Neuronal stem cell (in vitro differentiated cells): ENCODE measurements at regions not wholly inside any gene's neighbourhood (a gene's known extent, or its start where the extent isn't known, plus 50 kb on each side); places are given as distances from the start of the nearest gene placed in this dataset.
A peak's percentile ranks its signal among the peaks of the same experiment; 100 is the strongest.

Experiments
- DNase-seq: peaks from one replicate; pipeline ENCODE4 v3.0.0-alpha.2; 2013; ENCODE audit warnings: low spot score
- H2AFZ ChIP-seq: one replicate; pipeline ENCODE4 v1.6.1; 2013; ENCODE audit warnings: mild to moderate bottlenecking, low read length, inconsistent platforms
- H2AK5ac ChIP-seq: 2 replicates; pipeline ENCODE4 v1.6.1; 2013; ENCODE audit warnings: low read depth, mild to moderate bottlenecking, inconsistent platforms, low read length, moderate library complexity, mixed read lengths
- H2BK120ac ChIP-seq: 2 replicates; pipeline ENCODE4 v1.6.1; 2013; ENCODE audit warnings: low read depth, mild to moderate bottlenecking, inconsistent platforms, low read length, moderate library complexity, mixed read lengths
- H2BK12ac ChIP-seq: one replicate; pipeline ENCODE4 v1.6.1; 2013; ENCODE audit warnings: low read length, inconsistent platforms
- H2BK15ac ChIP-seq: 2 replicates; pipeline ENCODE4 v1.6.1; 2013; ENCODE audit warnings: mild to moderate bottlenecking, low read length, inconsistent platforms, mixed read lengths
- H2BK5ac ChIP-seq: one replicate; pipeline ENCODE4 v1.6.1; 2013; ENCODE audit warnings: inconsistent platforms, mild to moderate bottlenecking, low read length, moderate library complexity
- H3K14ac ChIP-seq: one replicate; pipeline ENCODE4 v1.6.1; 2013; ENCODE audit warnings: low read length, inconsistent platforms
- H3K18ac ChIP-seq: 2 replicates; pipeline ENCODE4 v1.6.1; 2013; ENCODE audit warnings: low read length, inconsistent platforms
- H3K23ac ChIP-seq: 2 replicates; pipeline ENCODE4 v1.6.1; 2013; ENCODE audit warnings: low read depth, mild to moderate bottlenecking, mixed read lengths, low read length, inconsistent platforms; ENCODE audit not compliant: poor library complexity
- H3K27ac ChIP-seq: replicated peaks from 3 replicates; pipeline ENCODE4 v1.5.1; 2013; ENCODE audit warnings: low read length, inconsistent platforms
- H3K27me3 ChIP-seq, 3 experiments: 2 replicates each; pipeline ENCODE4 v1.6.1; 2013; ENCODE audit warnings: low read length in 3 of 3, mild to moderate bottlenecking in 2 of 3, inconsistent platforms in 1 of 3, low read depth in 1 of 3, mixed read lengths in 1 of 3, moderate library complexity in 1 of 3; ENCODE audit not compliant: control insufficient read depth in 3 of 3, insufficient read depth in 3 of 3
- H3K36me3 ChIP-seq, 2 donors: replicated peaks in 1 of 2; 2 replicates each; pipeline ENCODE4 v1.6.1; 2013; ENCODE audit warnings: low read length in 2 of 2; ENCODE audit not compliant: control insufficient read depth in 2 of 2, insufficient read depth in 2 of 2
- H3K4ac ChIP-seq: 2 replicates; pipeline ENCODE4 v1.6.1; 2013; ENCODE audit warnings: inconsistent platforms, mild to moderate bottlenecking, low read length, moderate library complexity
- H3K4me1 ChIP-seq, 2 donors: 1 replicate in 1 of 2; 2 replicates in 1 of 2; pipeline ENCODE4 v1.6.1; 2013; ENCODE audit warnings: low read length in 2 of 2, low read depth in 1 of 2; ENCODE audit not compliant: control insufficient read depth in 2 of 2, insufficient read depth in 1 of 2
- H3K4me2 ChIP-seq: one replicate; pipeline ENCODE4 v1.6.1; 2013; ENCODE audit warnings: mild to moderate bottlenecking, low read length, inconsistent platforms; ENCODE audit not compliant: insufficient read depth, poor library complexity, severe bottlenecking
- H3K4me3 ChIP-seq, 2 donors: 2 replicates each; pipeline ENCODE4 v1.5.1; 2013; ENCODE audit warnings: low read length in 2 of 2, mild to moderate bottlenecking in 2 of 2, inconsistent platforms in 1 of 2, moderate library complexity in 1 of 2
- H3K79me1 ChIP-seq: one replicate; pipeline ENCODE4 v1.6.1; 2013; ENCODE audit warnings: low read depth, mild to moderate bottlenecking, inconsistent platforms, low read length, moderate library complexity
- H3K9ac ChIP-seq: one replicate; pipeline ENCODE4 v1.6.1; 2013; ENCODE audit warnings: mild to moderate bottlenecking, low read depth, low read length, inconsistent platforms; ENCODE audit not compliant: poor library complexity
- H3K9me3 ChIP-seq, 2 donors: replicated peaks in 1 of 2; 2 replicates each; pipeline versions ENCODE3 to v1.6.1; 2013; ENCODE audit warnings: low read length in 2 of 2, mild to moderate bottlenecking in 2 of 2, inconsistent platforms in 1 of 2, low read depth in 1 of 2, mixed read lengths in 1 of 2, moderate library complexity in 1 of 2; ENCODE audit not compliant: control insufficient read depth in 2 of 2, insufficient read depth in 1 of 2
- H4K8ac ChIP-seq: one replicate; pipeline ENCODE4 v1.6.1; 2013; ENCODE audit warnings: low read depth, mild to moderate bottlenecking, inconsistent platforms, low read length, moderate library complexity
- H4K91ac ChIP-seq: one replicate; pipeline ENCODE4 v1.6.1; 2013; ENCODE audit warnings: low read length, low read depth, mild to moderate bottlenecking, inconsistent platforms; ENCODE audit not compliant: poor library complexity
- WGBS, 2 donors: extraction: QIAGEN DNeasy Blood & Tissue Kit; methylation state at CpG; one replicate each; pipeline ENCODE4 v1.1.7; 2013; ENCODE audit warnings: missing lambda C conversion rate in 2 of 2, mixed read lengths in 1 of 2; ENCODE audit not compliant: insufficient read length in 2 of 2, insufficient replicate concordance in 1 of 2; ENCODE audit errors: extremely low coverage in 2 of 2; 5-methylcytosine and 5-hydroxymethylcytosine counted together

- H4K91ac ChIP-seq, result no peak overlapping the region
- H3K23ac ChIP-seq, result no peak overlapping the region
- H3K9me3 ChIP-seq, result no peaks in the 10 kb centered on the region
- H2AK5ac ChIP-seq, result no peak overlapping the region
- H3K4ac ChIP-seq, result no peak overlapping the region
- H2BK5ac ChIP-seq, result no peak overlapping the region
- no CpG with 5 or more reads among the region's 2 CpGs for WGBS, 2 donors
- no peak overlapping the region for H3K9ac ChIP-seq
- no peak overlapping the region for H3K4me2 ChIP-seq
- no peak overlapping the region for H3K18ac ChIP-seq
- H2BK120ac ChIP-seq, result no peak overlapping the region
- no peak overlapping the region for H2AFZ ChIP-seq
- H3K79me1 ChIP-seq, result no peaks in the 10 kb centered on the region
- H3K27me3 ChIP-seq, result no peaks in the 10 kb centered on the region
- H2BK12ac ChIP-seq, result no peak overlapping the region
- DNase-seq, result no peak
- no peak overlapping the region for H4K8ac ChIP-seq
- no peak overlapping the region for H3K27ac ChIP-seq
- no peak overlapping the region for H3K4me3 ChIP-seq
- H3K14ac ChIP-seq, result no peak overlapping the region
- H3K36me3 ChIP-seq, result no peaks in the 10 kb centered on the region
- H2BK15ac ChIP-seq, result no peak overlapping the region
- H3K4me1 ChIP-seq, result no peaks in the 10 kb centered on the region
Observed at GRCh38 chr10:55668326-55668922, 692.6 kb downstream of the ZWINT start.

DNA sequence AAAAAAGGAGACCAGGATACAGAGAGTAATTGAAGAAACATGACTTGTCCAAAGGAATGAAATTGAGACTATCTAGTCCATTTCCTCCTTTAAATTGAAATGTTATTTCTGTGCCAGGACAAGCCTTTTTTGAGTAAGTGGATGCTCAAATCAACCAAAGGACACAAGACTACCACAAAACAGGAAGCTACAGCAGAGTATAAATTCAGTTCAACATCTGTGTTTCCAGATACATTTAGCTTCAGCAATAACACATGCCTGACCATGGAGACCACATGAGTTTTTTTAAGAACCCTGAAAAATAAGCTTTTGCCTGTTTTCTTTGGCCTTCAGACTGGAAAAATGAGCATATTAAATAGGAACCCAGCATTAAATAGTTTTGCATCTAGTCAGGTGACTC is 707.5 kb downstream of the ZWINT start:
- no peak overlapping the region for H2BK5ac ChIP-seq
- no peak overlapping the region for H3K27ac ChIP-seq
- no peaks in the 10 kb centered on the region for H3K27me3 ChIP-seq
- no peak overlapping the region for H3K9ac ChIP-seq
- no peak overlapping the region for H3K18ac ChIP-seq
- no peaks in the 10 kb centered on the region for H3K4me1 ChIP-seq
- no peak overlapping the region for H2AFZ ChIP-seq
- H2BK15ac ChIP-seq, result no peak overlapping the region
- H4K8ac ChIP-seq, result no peak overlapping the region
- H3K4ac ChIP-seq, result no peak overlapping the region
- no peak overlapping the region for H3K14ac ChIP-seq
- H3K9me3 ChIP-seq, result no peaks in the 10 kb centered on the region
- H2AK5ac ChIP-seq, result no peak overlapping the region
- H4K91ac ChIP-seq, result no peak overlapping the region
- H3K79me1 ChIP-seq, result no peaks in the 10 kb centered on the region
- H3K23ac ChIP-seq, result no peak overlapping the region
- H3K4me2 ChIP-seq, result no peak overlapping the region
- DNase-seq, result no peak
- no peak overlapping the region for H2BK120ac ChIP-seq
- H3K36me3 ChIP-seq, result no peaks in the 10 kb centered on the region
- H2BK12ac ChIP-seq, result no peak overlapping the region
- no peak overlapping the region for H3K4me3 ChIP-seq

DNA sequence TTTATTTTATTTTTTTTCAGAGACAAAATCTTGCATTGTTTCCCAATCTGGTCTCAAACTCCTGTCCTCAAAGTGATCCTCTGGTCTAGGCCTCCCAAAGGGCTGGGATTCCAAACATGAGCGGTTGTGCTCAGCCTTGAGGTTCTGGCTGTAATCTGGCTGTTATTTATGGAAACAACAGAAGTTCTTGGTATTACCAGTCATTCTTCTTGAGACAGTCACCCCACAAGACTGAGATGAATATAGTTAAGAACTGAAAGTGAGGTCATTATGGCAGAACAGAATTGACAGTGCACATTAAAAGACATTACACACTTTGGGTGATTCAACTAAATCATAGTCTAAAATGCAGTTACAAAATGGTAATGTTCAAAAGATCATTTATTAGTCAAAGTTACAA is 719.5 kb downstream of the ZWINT start:
- Histone ChIP-seq H2AFZ (no peak overlapping the region), H3K4me3 (no peak overlapping the region), H3K23ac (no peak overlapping the region), H3K27ac (no peak overlapping the region), H3K79me1 (no peaks in the 10 kb centered on the region), H2BK15ac (no peak overlapping the region), H2BK12ac (no peak overlapping the region), H3K27me3 (no peaks in the 10 kb centered on the region), H3K4ac (no peak overlapping the region), H3K4me1 (no peaks in the 10 kb centered on the region), H2BK120ac (no peak overlapping the region), H2AK5ac (no peak overlapping the region), H3K9ac (no peak overlapping the region), H3K36me3 (no peaks in the 10 kb centered on the region), H3K18ac (no peak overlapping the region), H4K8ac (no peak overlapping the region), H3K14ac (no peak overlapping the region), H2BK5ac (no peak overlapping the region), H4K91ac (no peak overlapping the region), H3K4me2 (no peak overlapping the region), H3K9me3 (no peaks in the 10 kb centered on the region)
- WGBS, 2 donors, result no CpG with 5 or more reads among the region's 1 CpG
- DNase-seq, result no peak

GRCh38 chr10:55631071-55631654 is 729.9 kb downstream of the ZWINT start:
- peak overlapping the region; percentile 90 for H3K18ac ChIP-seq
- peak overlapping the region; percentile 88 for H3K4me2 ChIP-seq
- H3K4me3 ChIP-seq, result peak overlapping the region; percentile 64 to 90
- no peak overlapping the region for H2BK120ac ChIP-seq
- H2BK5ac ChIP-seq, result no peak overlapping the region
- peak overlapping the region; percentile 79 for H3K9ac ChIP-seq
- peaks cover 2 to 7% of the 10 kb centered on the region in 2 donors for H3K4me1 ChIP-seq
- no peaks in the 10 kb centered on the region for H3K9me3 ChIP-seq
- H2AFZ ChIP-seq, result peak overlapping the region; percentile 99
- H2BK12ac ChIP-seq, result no peak overlapping the region
- H3K79me1 ChIP-seq, result no peaks in the 10 kb centered on the region
- no peak overlapping the region for H3K27ac ChIP-seq
- no peaks in the 10 kb centered on the region for H3K36me3 ChIP-seq
- no peak overlapping the region for H3K23ac ChIP-seq
- H4K91ac ChIP-seq, result no peak overlapping the region
- H3K27me3 ChIP-seq, result peaks cover 0 to 19% (median 13%) of the 10 kb centered on the region in 3 experiments
- H2AK5ac ChIP-seq, result no peak overlapping the region
- no peak overlapping the region for H4K8ac ChIP-seq
- no peak overlapping the region for H3K4ac ChIP-seq
- H2BK15ac ChIP-seq, result no peak overlapping the region
- H3K14ac ChIP-seq, result no peak overlapping the region
- peak; percentile 80 for DNase-seq
- WGBS, 2 donors, result no CpG with 5 or more reads among the region's 49 CpGs
